ENCODE measurements at regions not wholly inside any gene's neighbourhood (a gene's known extent, or its start where the extent isn't known, plus 50 kb on each side); places are given as distances from the start of the nearest gene placed in this dataset.

DNA sequence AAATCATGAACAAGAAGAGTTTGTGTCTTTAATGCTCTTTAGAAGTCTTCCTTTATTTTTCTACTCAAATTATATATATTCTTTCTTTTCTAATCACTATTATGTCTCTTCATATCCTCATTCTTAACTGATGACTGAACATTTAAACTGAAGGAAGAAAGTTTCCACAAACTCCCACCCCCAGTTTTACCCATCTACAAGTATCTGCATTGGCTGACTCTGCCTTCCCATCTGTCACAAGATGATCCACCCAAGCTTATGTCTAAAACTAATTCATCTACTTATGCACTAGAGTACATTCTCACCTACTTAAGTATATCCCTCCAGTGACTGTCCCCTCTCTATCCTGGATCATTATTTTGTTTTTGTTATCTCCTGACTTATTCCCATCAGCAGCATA lies 344.5 kb downstream of the PRR16 start (continued):
- no peak for TF ChIP-seq ZNF518A (tag by site-specific recombination; conservative IDR thresholded peaks at IDR 0.05; ENCODE audit: low read depth)
- TF ChIP-seq ZNF292 (tag by site-specific recombination; IDR thresholded peaks at IDR 0.05; ENCODE audit: borderline replicate concordance, low read depth): no peak
- TF ChIP-seq YY2 (tag by site-specific recombination; IDR thresholded peaks at IDR 0.05): no peak
- no peak for TF ChIP-seq ZBTB20 (tag by site-specific recombination; IDR thresholded peaks at IDR 0.05)
- TF ChIP-seq, protein P1, sequence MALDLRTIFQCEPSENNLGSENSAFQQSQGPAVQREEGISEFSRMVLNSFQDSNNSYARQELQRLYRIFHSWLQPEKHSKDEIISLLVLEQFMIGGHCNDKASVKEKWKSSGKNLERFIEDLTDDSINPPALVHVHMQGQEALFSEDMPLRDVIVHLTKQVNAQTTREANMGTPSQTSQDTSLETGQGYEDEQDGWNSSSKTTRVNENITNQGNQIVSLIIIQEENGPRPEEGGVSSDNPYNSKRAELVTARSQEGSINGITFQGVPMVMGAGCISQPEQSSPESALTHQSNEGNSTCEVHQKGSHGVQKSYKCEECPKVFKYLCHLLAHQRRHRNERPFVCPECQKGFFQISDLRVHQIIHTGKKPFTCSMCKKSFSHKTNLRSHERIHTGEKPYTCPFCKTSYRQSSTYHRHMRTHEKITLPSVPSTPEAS (tag by site-specific recombination; IDR thresholded peaks at IDR 0.05): no peak
- TF ChIP-seq ZNF324 (tag by site-specific recombination; IDR thresholded peaks at IDR 0.05): no peak
- no peak for TF ChIP-seq ZBTB17 (tag by site-specific recombination; IDR thresholded peaks at IDR 0.05)
- TF ChIP-seq, protein P2, sequence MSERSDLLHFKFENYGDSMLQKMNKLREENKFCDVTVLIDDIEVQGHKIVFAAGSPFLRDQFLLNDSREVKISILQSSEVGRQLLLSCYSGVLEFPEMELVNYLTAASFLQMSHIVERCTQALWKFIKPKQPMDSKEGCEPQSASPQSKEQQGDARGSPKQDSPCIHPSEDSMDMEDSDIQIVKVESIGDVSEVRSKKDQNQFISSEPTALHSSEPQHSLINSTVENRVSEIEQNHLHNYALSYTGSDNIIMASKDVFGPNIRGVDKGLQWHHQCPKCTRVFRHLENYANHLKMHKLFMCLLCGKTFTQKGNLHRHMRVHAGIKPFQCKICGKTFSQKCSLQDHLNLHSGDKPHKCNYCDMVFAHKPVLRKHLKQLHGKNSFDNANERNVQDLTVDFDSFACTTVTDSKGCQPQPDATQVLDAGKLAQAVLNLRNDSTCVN (tag by site-specific recombination; optimal IDR thresholded peaks at IDR 0.05): no peak

DNA sequence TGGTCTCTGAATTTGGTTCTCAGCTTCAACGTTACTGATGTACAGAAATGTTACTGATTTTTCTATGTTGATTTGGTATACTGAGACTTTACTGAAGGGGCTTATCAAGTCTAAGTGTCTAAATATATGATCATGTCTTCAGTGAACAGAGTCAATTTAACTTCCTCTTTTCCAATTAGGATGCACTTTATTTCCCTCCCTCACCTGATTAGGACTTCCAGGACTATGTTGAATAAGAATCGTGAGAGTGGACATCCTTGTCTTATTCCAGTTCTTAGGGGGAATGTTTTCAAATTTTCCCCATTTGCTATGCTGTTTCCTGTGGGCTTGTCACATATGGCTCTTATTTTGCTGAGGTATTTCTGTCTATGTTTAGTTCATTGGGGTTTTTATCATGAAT lies 349.5 kb downstream of the PRR16 start:
- ChIA-PET CTCF (no interaction called here), POLR2A (no interaction called here)
- no peak overlapping the region for H3K4me3 ChIP-seq (ENCODE audit: low read depth, low read length)

DNA sequence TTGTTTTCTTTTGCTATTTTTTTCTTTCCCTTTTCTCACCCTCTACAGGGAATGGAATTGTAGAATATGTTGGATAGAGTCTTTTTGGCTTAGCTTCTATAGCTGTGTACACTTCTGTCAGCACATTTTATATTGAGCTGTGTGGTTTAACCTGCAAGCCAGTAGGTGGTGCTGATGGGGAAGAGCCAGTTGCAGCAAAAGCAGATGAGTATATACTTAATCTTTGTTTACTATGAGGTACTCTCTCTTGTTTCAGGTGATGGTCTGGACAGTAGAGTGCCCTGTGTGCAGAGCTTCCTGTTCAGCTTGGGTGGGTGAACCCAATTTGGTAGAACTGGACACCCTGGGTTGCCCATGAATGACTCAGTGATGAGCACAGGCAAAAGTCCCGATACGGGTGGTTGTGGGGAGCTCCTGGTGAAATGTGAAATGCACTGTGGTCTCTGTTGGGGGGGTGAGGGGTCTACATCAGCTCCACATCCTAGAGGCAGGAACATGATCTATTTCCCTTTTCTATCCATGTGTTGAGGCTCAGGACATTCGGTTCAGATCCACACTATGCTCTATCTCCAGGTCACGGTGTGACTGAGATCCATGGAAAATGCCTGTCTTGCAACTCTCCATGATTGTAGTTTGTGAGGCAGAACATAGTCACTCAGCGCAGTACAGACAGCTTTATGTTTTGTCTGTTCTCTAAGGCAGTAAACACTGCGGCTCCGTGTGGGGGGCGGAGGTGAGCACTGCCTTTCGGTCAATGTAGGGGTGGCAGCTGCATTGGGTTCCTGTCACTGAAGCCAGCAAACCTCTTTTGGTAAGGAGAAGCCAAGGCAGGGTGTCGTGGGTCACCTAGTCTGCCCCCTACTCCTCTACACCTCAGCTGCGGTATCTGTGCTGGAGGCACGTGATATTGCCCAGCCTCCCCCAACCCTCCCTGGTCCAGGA lies 353.2 kb downstream of the PRR16 start:
- ChIA-PET POLR2A (no interaction called here), CTCF (interaction anchor here (0.6 to 1.4 kb wide), 7 partner anchors 8 to 1357 kb away, joined by 3 read pairs; no protein-coding TSS in a partner anchor)
- Histone ChIP-seq H3K4me3 (ENCODE audit: low read depth, low read length) (no peak overlapping the region), H3K4me1 (ENCODE audit: control insufficient read depth, insufficient read depth, low read length) (no peaks in the 10 kb centered on the region), H3K9me3 (ENCODE audit: control insufficient read depth, insufficient read depth, low read depth, low read length) (no peaks in the 10 kb centered on the region), H3K27ac (ENCODE audit: extremely low read depth, low read depth, low read length) (no peak overlapping the region), H3K36me3 (ENCODE audit: control insufficient read depth in 2 of 2, insufficient read depth in 1 of 2, low read length in 2 of 2) (no peaks in the 10 kb centered on the region)
- TF ChIP-seq ZNF654 (tag by site-specific recombination; IDR thresholded peaks at IDR 0.05; ENCODE audit: low read depth) (peak; percentile 9; the same call in 1 of the 2 replicates), ZBTB1 (tag by site-specific recombination; IDR thresholded peaks at IDR 0.05) (no peak)

More for the DNA sequence above, 349.5 kb downstream of the PRR16 start:
- TF ChIP-seq, protein P3, sequence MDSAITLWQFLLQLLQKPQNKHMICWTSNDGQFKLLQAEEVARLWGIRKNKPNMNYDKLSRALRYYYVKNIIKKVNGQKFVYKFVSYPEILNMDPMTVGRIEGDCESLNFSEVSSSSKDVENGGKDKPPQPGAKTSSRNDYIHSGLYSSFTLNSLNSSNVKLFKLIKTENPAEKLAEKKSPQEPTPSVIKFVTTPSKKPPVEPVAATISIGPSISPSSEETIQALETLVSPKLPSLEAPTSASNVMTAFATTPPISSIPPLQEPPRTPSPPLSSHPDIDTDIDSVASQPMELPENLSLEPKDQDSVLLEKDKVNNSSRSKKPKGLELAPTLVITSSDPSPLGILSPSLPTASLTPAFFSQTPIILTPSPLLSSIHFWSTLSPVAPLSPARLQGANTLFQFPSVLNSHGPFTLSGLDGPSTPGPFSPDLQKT (IDR thresholded peaks at IDR 0.05; ENCODE audit: borderline replicate concordance, low read depth, low read length): no peak
- peak; percentile 67; the same call in 1 of the 2 replicates for TF ChIP-seq ZNF10 (tag by site-specific recombination; IDR thresholded peaks at IDR 0.05)
- Histone ChIP-seq H3K27ac (ENCODE audit: extremely low read depth, low read depth, low read length) (no peak overlapping the region), H3K36me3 (ENCODE audit: control insufficient read depth in 2 of 2, insufficient read depth in 1 of 2, low read length in 2 of 2) (no peaks in the 10 kb centered on the region), H3K9me3 (ENCODE audit: control insufficient read depth, insufficient read depth, low read depth, low read length) (no peaks in the 10 kb centered on the region), H3K4me1 (ENCODE audit: control insufficient read depth, insufficient read depth, low read length) (no peaks in the 10 kb centered on the region)
